ENCODE measurements at regions not wholly inside any gene's neighbourhood (a gene's known extent, or its start where the extent isn't known, plus 50 kb on each side); places are given as distances from the start of the nearest gene placed in this dataset.
"Not testable (repeated sequence)": the region's sequence is repeated elsewhere in the genome, so short reads cannot be mapped to it uniquely, and the experiment has no call there.

- DNase-seq, result no peak
Measured at GRCh38 chr3:25897019-25897418, 107.1 kb downstream of the OXSM start.

GRCh38 chr3:25899352-25900101 is 109.6 kb downstream of the OXSM start:
- DNase-seq, result no peak

GRCh38 chr3:25900161-25900560 is 110.3 kb downstream of the OXSM start:
- DNase-seq, result no peak

- DNase-seq, result no peak
Measured at GRCh38 chr3:25901796-25902195, 111.9 kb downstream of the OXSM start.

GRCh38 chr3:25902586-25902985 is 112.7 kb downstream of the OXSM start:
- no peak for DNase-seq

- DNase-seq, result no peak
Measured at GRCh38 chr3:25903371-25904129, 113.7 kb downstream of the OXSM start.

GRCh38 chr3:25904206-25904605 is 114.3 kb downstream of the OXSM start:
- DNase-seq, result no peak

GRCh38 chr3:25906132-25906906 is 116.4 kb downstream of the OXSM start:
- DNase-seq, result no peak

- no peak for DNase-seq
Measured at GRCh38 chr3:25907081-25907480, 117.2 kb downstream of the OXSM start.

- no peak for DNase-seq
Measured at GRCh38 chr3:25910105-25910504, 120.2 kb downstream of the OXSM start.

GRCh38 chr3:25910997-25911396 is 121.1 kb downstream of the OXSM start:
- peak; percentile 42 for DNase-seq

GRCh38 chr3:25911525-25912295 is 121.8 kb downstream of the OXSM start:
- no peak for DNase-seq

- DNase-seq, result no peak
Measured at GRCh38 chr3:25913179-25913578, 123.3 kb downstream of the OXSM start.

- no peak for DNase-seq
Measured at GRCh38 chr3:25915673-25916072, 125.8 kb downstream of the OXSM start.

GRCh38 chr3:25916321-25916720 is 126.4 kb downstream of the OXSM start:
- DNase-seq, result no peak

- not testable (repeated sequence) for DNase-seq
Measured at GRCh38 chr3:25931967-25932366, 142.1 kb downstream of the OXSM start.

GRCh38 chr3:25938566-25939325 is 148.9 kb downstream of the OXSM start:
- DNase-seq, result no peak

- no peak for DNase-seq
Measured at GRCh38 chr3:25940935-25941334, 151.0 kb downstream of the OXSM start.

- no peak for DNase-seq
Measured at GRCh38 chr3:25944329-25944728, 154.4 kb downstream of the OXSM start.

GRCh38 chr3:25945366-25945765 is 155.5 kb downstream of the OXSM start:
- no peak for DNase-seq

- DNase-seq, result no peak
Measured at GRCh38 chr3:25945836-25946235, 155.9 kb downstream of the OXSM start.

GRCh38 chr3:25952133-25952532 is 162.2 kb downstream of the OXSM start:
- DNase-seq, result no peak
